Adipocyte (in vitro differentiated cells): ENCODE measurements at regions not wholly inside any gene's neighbourhood (a gene's known extent, or its start where the extent isn't known, plus 50 kb on each side); places are given as distances from the start of the nearest gene placed in this dataset.

ENCODE experiments used
- DNase-seq: peaks from one replicate; pipeline ENCODE4 v3.0.0-alpha.2; 2015; ENCODE audit warnings: low read depth
- H3K27me3 ChIP-seq: replicated peaks from 2 replicates; pipeline ENCODE4 v1.7.0; 2013; ENCODE audit warnings: mild to moderate bottlenecking, low read length, moderate library complexity; ENCODE audit not compliant: control insufficient read depth, insufficient read depth
- H3K36me3 ChIP-seq: 2 replicates; pipeline ENCODE4 v1.7.0; 2013; ENCODE audit warnings: low read length, mild to moderate bottlenecking, moderate library complexity; ENCODE audit not compliant: control insufficient read depth, insufficient read depth, severe bottlenecking
- H3K4me1 ChIP-seq: 2 replicates; pipeline ENCODE4 v1.7.0; 2013; ENCODE audit warnings: mild to moderate bottlenecking, low read length, moderate library complexity; ENCODE audit not compliant: control insufficient read depth, insufficient read depth
- H3K4me3 ChIP-seq: 2 replicates; pipeline ENCODE4 v1.7.0; 2013; ENCODE audit warnings: mild to moderate bottlenecking, low read length, moderate library complexity
- H3K9ac ChIP-seq: 2 replicates; pipeline ENCODE4 v1.7.0; 2013; ENCODE audit warnings: mild to moderate bottlenecking, low read length, moderate library complexity
- H3K9me3 ChIP-seq: 2 replicates; pipeline ENCODE4 v1.7.0; 2013; ENCODE audit warnings: mild to moderate bottlenecking, low read length, moderate library complexity; ENCODE audit not compliant: control insufficient read depth

DNA sequence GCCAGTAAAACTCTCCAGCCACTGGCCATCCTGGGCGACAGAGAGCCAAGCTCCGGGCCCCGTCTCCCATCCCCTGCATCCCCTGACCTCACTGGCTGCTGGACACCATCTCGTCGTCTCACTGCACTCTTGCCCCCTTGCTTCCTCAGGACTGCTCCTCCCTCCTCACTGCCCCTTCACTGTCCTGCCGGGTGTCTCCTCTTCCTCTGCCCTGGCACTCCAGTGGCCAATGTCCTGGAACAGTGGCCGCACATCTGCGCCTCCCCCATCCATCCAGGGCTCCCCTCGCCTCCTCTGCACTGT is 800.4 kb downstream of the BRD1 start:
- peaks cover 4% of the 10 kb centered on the region for H3K27me3 ChIP-seq
- H3K36me3 ChIP-seq, result no peaks in the 10 kb centered on the region
- H3K4me3 ChIP-seq, result no peak overlapping the region
- H3K4me1 ChIP-seq, result no peaks in the 10 kb centered on the region
- no peaks in the 10 kb centered on the region for H3K9me3 ChIP-seq
- DNase-seq, result no peak
- H3K9ac ChIP-seq, result no peak overlapping the region

DNA sequence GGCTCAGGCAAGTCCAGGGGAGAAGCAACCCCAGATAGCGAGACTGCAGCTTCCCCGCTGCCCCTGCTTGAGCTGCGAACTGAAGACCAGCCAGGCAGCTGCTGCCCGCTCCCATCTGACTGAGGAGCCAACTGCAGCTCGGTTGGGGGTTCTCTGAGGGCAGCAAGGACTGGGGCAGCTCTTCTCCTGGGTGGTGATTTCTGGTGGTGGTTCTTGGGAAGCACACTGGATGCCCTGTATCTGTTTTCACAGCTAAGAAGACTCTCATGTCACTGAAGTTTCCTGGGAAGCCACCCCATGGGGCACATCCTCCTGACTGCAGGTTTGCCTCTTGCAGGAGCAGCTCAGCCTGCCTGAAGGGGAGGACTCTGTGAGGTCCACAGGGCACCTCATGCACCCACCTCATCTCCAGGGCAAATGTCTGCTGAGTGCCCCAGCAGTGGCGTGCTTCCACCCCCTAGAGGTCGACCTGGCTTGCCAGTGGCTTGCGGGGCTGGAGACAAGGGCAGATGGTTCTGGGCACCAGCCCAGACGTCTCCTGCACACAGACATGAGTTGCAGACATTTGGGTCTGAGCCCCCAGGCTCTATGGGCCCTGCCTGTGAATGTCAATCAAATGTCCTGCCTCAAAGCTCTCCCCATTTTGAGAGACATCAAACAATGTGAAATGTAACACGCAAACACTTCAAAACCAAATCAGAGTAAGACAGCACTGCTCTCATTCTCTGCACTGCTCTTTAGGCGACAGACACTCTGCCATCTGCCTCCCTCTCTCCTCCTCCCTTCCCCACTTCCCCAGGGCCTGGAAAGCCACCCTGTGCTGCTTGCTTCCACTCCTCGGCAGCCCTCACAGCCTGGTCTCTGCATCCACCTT is 800.9 kb downstream of the BRD1 start:
- peaks cover 4% of the 10 kb centered on the region for H3K27me3 ChIP-seq
- H3K9ac ChIP-seq, result no peak overlapping the region
- DNase-seq, result no peak
- H3K9me3 ChIP-seq, result no peaks in the 10 kb centered on the region
- no peak overlapping the region for H3K4me3 ChIP-seq
- no peaks in the 10 kb centered on the region for H3K4me1 ChIP-seq
- no peaks in the 10 kb centered on the region for H3K36me3 ChIP-seq

- Histone ChIP-seq H3K27me3 (peaks cover 4% of the 10 kb centered on the region), H3K36me3 (no peaks in the 10 kb centered on the region), H3K4me3 (no peak overlapping the region), H3K4me1 (no peaks in the 10 kb centered on the region), H3K9me3 (no peaks in the 10 kb centered on the region), H3K9ac (no peak overlapping the region)
- no peak for DNase-seq
These were observed 801.7 kb downstream of the BRD1 start for GRCh38 chr22:49025791-49026493.

GRCh38 chr22:49024775-49025440 is 802.8 kb downstream of the BRD1 start:
- no peaks in the 10 kb centered on the region for H3K4me1 ChIP-seq
- peaks cover 4% of the 10 kb centered on the region for H3K27me3 ChIP-seq
- H3K9me3 ChIP-seq, result no peaks in the 10 kb centered on the region
- no peak for DNase-seq
- H3K9ac ChIP-seq, result no peak overlapping the region
- H3K4me3 ChIP-seq, result no peak overlapping the region
- H3K36me3 ChIP-seq, result no peaks in the 10 kb centered on the region

DNA sequence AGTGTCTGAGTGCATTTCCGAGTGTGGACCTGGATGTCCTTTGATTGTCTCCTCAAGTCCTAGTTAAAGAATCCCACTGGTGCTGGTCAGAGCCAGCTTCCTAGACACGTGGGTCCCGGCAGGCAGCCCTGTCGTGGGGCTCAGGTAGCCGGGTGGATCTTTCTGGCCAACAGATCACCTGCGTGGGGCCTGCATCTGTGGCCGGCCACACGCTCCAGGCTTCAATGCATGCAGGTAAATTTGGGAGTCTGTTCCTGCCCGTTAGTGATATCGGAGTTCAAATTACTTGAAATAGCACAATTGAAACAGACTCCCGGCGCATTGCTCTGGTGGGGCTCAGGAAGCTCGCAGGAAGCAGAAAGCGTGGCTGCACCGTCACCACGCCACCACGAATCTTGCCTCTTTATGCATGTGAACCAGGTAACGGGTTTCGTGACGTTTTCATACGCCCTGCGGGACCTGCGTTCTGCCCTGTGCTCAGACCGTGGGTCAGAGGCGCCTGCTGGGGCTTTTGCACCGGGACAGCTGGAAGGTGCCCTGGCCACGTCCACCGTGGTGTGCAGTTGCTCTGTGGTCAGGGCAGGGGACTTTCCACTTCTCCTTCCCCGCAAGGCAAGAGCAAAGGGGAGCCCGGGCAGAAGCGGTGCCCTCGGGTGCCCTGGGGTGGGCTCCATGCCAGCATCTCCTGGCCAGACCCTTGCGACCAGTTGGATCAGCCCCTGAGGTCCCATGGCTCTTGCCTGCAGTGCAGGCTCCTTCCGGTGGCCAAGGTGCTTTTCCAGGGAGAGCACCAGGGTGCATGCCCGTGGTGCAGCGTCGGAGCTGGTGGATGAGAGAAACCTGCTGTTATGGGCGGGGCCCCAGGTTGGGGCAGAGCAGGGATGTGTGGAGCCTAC is 803.5 kb downstream of the BRD1 start:
- Histone ChIP-seq H3K4me1 (no peaks in the 10 kb centered on the region), H3K9ac (no peak overlapping the region), H3K27me3 (peaks cover 4% of the 10 kb centered on the region), H3K9me3 (no peaks in the 10 kb centered on the region), H3K4me3 (no peak overlapping the region), H3K36me3 (no peaks in the 10 kb centered on the region)
- DNase-seq, result no peak

DNA sequence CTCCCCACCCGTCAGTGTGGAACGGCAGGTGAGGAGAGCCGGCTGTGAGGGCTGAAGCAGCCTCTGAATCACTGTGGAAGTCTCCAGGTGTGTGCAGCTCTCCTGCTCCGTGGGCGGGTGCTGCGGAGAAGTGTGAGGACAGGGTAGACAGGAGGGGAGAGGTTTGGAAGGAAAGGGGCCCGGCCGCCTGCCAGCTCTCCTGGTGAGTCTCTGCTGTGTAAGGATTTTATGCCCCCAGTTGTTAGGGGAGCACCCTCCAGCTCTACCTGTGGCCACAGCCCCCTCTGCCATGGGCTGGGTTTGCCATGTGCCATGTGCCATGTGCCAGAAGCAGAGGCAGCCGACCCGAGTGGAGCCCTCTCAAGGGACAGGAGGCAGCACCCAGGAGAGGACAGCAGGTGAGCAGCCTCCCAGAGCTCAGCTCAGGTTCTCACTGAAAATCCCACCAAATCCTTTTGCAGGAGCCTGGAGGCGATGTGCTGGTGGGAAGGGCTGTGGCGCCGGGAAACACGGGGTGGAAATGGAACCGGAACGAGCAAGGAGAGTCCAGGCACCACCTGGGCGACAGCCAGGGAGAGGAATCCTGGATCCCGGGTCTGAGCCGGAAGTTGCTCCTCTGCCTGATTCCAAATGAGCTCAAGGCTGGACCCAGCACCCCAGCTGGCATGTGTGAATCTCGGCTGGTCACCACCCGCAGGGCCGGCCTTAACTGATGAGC is 804.4 kb downstream of the BRD1 start:
- H3K9ac ChIP-seq, result no peak overlapping the region
- no peak overlapping the region for H3K4me3 ChIP-seq
- H3K36me3 ChIP-seq, result no peaks in the 10 kb centered on the region
- no peaks in the 10 kb centered on the region for H3K9me3 ChIP-seq
- DNase-seq, result no peak
- H3K4me1 ChIP-seq, result no peaks in the 10 kb centered on the region
- peaks cover 4% of the 10 kb centered on the region for H3K27me3 ChIP-seq

- DNase-seq, result no peak
- Histone ChIP-seq H3K27me3 (peaks cover 4% of the 10 kb centered on the region), H3K9ac (no peak overlapping the region), H3K4me3 (no peak overlapping the region), H3K36me3 (no peaks in the 10 kb centered on the region), H3K4me1 (no peaks in the 10 kb centered on the region), H3K9me3 (no peaks in the 10 kb centered on the region)
These were observed 804.9 kb downstream of the BRD1 start for GRCh38 chr22:49022816-49023160.

GRCh38 chr22:49021926-49022815 is 805.5 kb downstream of the BRD1 start:
- peaks cover 4% of the 10 kb centered on the region for H3K27me3 ChIP-seq
- H3K9me3 ChIP-seq, result no peaks in the 10 kb centered on the region
- no peaks in the 10 kb centered on the region for H3K36me3 ChIP-seq
- H3K9ac ChIP-seq, result no peak overlapping the region
- H3K4me1 ChIP-seq, result no peaks in the 10 kb centered on the region
- H3K4me3 ChIP-seq, result no peak overlapping the region
- no peak for DNase-seq

DNA sequence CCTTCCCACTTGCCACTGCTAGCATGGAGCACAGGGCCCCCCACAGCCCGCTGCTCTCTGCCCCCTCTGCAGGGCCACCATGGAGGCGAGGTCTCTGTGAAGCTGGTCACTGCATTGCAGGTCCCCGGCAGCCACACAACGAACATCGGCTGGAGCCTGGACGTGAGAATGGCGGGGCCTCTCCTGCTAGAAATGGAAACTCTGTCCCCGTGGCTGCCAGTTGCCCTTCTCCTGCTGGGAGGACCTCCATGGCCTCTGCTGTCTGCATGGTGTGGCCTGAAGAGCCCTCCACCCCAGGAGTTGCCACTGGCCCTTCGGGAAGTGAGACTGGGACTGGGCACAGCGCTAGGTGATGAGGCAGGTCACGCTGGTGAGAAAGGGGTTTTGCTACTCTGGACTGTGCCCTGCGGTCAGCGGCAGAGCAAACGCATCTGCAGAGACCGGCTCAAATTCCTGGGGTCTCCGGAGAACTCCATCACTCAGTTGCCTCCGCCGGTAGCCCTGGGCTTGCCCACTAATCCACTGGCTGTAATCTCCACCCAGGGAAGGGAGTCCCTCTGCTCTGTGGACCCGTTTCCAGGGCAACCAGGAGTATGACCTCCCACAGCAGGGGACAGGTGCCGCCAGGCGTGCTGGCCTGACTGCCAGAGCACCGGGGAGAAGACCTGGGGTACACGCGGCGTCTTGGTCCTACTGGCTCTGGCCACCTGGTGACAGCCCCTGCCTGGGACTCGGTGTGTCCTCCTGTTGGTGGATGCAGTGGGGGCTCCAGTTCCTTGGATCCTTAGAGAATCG is 806.3 kb downstream of the BRD1 start:
- no peak for DNase-seq
- Histone ChIP-seq H3K9me3 (no peaks in the 10 kb centered on the region), H3K36me3 (no peaks in the 10 kb centered on the region), H3K4me3 (no peak overlapping the region), H3K9ac (no peak overlapping the region), H3K27me3 (peaks cover 4% of the 10 kb centered on the region), H3K4me1 (no peaks in the 10 kb centered on the region)
